IPS-15b (cell line): ENCODE measurements at regions not wholly inside any gene's neighbourhood (a gene's known extent, or its start where the extent isn't known, plus 50 kb on each side); places are given as distances from the start of the nearest gene placed in this dataset.

Source experiments
- H3K27me3 ChIP-seq: one replicate; pipeline ENCODE4 v1.6.1; 2013; ENCODE audit warnings: low read length; ENCODE audit not compliant: control insufficient read depth, insufficient read depth
- H3K36me3 ChIP-seq: one replicate; pipeline ENCODE4 v1.6.1; 2013; ENCODE audit warnings: low read length; ENCODE audit not compliant: control insufficient read depth, insufficient read depth
- H3K4me1 ChIP-seq: one replicate; pipeline ENCODE4 v1.6.1; 2013; ENCODE audit warnings: mild to moderate bottlenecking, low read length; ENCODE audit not compliant: control insufficient read depth, insufficient read depth
- H3K4me3 ChIP-seq: one replicate; pipeline ENCODE4 v1.5.1; 2013; ENCODE audit warnings: low read depth, low read length
- H3K9ac ChIP-seq: one replicate; pipeline ENCODE4 v1.6.1; 2013; ENCODE audit warnings: low read depth, mild to moderate bottlenecking, low read length
- H3K9me3 ChIP-seq: one replicate; pipeline ENCODE4 v1.6.1; 2013; ENCODE audit warnings: mild to moderate bottlenecking, low read length; ENCODE audit not compliant: control insufficient read depth, insufficient read depth

DNA sequence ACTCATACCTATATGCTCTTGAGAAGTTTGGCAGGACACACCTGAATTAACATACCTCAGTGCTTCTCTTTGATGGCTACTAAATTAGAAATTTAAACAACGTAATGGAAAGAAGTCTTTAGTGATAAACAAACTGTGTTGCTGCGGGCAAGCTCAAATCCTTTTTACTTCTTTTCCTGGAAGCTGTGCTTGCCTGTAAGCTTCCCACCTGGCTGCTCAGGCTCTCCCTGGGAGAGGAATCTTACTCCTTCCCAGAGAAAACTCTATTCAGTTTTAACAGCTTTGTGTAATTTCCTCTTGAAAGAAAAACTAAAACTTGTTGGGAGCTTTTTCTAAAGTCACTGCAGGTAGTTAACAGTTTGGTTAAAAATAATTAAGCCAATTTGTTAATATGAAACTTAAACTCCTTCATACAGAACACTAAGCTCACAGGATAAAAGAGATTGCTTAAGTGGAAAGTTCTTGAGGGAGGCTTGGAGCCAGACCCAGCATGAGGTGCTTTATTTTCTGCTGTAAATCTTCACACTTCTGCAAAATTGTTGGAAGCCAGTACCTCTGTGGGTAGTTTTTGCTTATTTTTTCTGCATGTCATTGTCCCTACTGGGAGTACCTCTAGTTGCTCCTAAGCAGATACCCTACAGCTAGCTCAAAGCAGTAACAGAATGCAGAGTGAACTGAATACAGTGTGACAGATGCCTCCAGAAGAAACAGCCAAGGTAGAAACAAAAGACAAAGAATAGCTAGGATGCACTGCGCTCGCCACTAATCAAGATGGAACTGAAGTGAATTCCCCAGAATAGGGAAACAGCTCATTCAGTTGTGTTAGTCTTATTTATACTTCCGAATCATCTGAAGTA lies 1253.0 kb downstream of the PCDH17 start:
- no peak overlapping the region for H3K4me3 ChIP-seq

DNA sequence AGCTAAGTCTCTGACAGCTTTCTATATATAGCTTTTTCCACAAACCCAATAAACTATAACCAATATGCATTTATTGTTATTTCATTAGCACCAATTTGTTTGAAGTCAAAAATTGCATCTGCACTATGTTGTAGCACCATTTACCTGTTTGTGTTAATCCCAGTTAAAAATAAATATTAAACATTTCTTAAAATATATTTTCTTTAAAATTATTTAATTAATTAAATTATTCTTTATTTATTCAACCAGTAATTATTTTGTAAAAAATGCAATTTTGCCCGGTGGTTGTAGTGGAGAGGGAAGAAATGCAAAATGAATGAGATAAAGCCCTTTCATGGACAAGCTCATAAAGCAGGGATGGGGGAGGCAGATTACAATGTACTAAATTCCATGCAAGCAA lies 1257.9 kb downstream of the PCDH17 start:
- no peaks in the 10 kb centered on the region for H3K9me3 ChIP-seq
- no peaks in the 10 kb centered on the region for H3K4me1 ChIP-seq
- H3K4me3 ChIP-seq, result no peak overlapping the region
- H3K36me3 ChIP-seq, result no peaks in the 10 kb centered on the region
- no peaks in the 10 kb centered on the region for H3K27me3 ChIP-seq
- no peak overlapping the region for H3K9ac ChIP-seq

More for the DNA sequence above, 1253.0 kb downstream of the PCDH17 start:
- no peaks in the 10 kb centered on the region for H3K4me1 ChIP-seq
- no peaks in the 10 kb centered on the region for H3K27me3 ChIP-seq
- no peak overlapping the region for H3K9ac ChIP-seq
- no peaks in the 10 kb centered on the region for H3K36me3 ChIP-seq
- H3K9me3 ChIP-seq, result no peaks in the 10 kb centered on the region

DNA sequence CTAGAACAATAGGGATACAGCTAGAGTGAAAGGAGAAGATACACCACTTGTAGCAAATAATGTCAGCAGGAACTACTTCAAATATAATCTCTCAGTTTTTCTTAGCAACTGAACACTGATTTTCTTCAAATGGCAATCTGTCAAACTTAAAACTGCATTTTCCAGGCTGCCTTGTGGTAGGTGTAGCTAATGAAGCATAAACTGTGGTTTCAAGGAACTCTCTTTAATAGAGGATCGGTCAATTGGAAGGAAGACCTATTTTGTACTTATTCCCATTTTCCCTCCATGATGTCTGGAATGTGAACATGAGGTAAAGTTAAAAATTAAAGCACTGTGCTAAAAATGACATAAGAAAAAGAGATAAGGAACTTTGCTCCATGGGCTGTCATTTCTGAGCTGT lies 1261.9 kb downstream of the PCDH17 start:
- H3K4me3 ChIP-seq, result no peak overlapping the region
- H3K4me1 ChIP-seq, result no peaks in the 10 kb centered on the region
- H3K9me3 ChIP-seq, result no peaks in the 10 kb centered on the region
- H3K9ac ChIP-seq, result no peak overlapping the region
- H3K36me3 ChIP-seq, result no peaks in the 10 kb centered on the region
- H3K27me3 ChIP-seq, result no peaks in the 10 kb centered on the region

DNA sequence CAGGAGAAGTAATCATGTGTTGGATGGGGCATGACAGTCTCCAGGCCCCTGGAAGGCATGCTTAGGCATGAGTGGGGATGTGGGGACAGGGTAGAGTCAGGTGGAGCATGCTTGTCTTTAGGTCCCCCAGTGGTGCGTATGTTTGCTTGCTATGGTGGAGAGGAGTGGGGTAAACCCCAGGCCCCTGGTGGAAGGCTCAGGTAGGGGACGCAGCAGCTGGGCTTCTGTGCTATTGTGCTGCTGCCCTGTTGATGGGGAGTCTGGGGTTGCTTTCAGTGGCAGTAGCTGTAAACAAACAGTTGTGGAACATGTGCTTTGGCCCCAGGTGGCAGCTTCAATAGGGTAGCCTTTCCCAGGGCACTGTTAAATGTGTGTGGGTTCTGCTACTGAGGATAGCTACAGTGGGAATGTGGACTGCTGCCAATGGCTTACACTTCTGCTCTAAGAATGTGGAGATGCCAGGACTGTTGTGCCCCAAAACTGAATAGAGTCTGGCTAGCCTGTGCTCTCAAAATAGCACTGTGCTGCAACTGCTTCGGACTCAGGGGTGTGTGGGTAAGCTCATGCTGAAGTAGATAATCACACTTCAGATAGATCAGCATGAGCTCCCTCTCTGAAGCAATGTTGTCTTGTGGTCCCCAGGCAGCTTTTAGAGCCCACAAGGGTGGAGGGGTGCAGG lies 1257.3 kb downstream of the DIAPH3 start:
- Histone ChIP-seq H3K4me1 (no peaks in the 10 kb centered on the region), H3K27me3 (no peaks in the 10 kb centered on the region), H3K9ac (no peak overlapping the region), H3K36me3 (no peaks in the 10 kb centered on the region), H3K9me3 (no peaks in the 10 kb centered on the region), H3K4me3 (no peak overlapping the region)

DNA sequence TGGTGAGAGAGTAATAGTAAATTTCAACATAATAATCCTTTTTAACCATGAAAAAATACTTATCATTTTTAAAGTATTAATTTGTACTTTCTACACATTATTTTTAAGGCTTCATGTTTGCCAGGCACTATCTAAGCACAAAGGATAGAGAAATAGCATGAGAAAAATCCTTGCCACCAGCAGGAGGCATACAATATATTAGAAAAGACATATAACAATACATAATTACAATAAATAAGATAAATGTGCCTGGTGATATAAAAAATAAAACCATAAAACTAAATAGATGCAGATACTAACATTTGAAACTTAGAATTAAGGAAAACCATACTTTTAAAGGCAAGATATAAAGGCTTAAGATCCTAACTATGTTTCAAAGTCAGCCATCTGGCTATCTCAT lies 1256.4 kb downstream of the DIAPH3 start:
- Histone ChIP-seq H3K9ac (no peak overlapping the region), H3K27me3 (no peaks in the 10 kb centered on the region), H3K4me3 (no peak overlapping the region), H3K4me1 (no peaks in the 10 kb centered on the region), H3K9me3 (no peaks in the 10 kb centered on the region), H3K36me3 (no peaks in the 10 kb centered on the region)

DNA sequence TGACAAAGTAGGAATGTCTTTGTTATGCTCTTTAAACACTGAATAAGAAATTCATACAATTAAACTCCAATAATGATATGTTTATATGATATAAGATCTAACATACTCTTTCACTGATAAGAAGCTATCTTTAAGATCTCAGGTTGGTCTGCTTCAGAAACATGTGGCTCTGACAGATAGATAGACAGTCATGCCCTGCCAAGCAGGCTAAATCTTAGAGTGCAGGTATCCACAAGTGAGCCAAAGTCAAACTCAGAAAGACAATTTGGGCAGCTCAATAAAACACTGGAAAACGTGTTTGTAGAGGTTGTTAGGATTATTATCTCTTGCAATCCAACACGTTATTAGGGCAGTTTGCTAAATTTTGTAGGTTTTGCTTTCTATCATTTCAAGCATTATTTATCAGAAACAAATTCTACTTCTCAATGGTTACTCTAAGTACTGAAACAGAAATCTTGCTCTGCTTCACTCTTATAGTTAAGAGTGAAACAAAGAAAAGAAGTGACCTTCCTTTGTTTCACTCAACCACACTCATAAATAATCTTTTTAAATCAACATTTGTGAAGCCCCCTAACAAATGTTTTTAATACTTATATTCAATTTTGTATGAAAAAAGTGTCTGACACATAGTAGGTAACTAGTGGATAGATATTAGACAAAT lies 1255.6 kb downstream of the DIAPH3 start:
- Histone ChIP-seq H3K9ac (no peak overlapping the region), H3K4me3 (no peak overlapping the region), H3K9me3 (no peaks in the 10 kb centered on the region), H3K4me1 (no peaks in the 10 kb centered on the region), H3K36me3 (no peaks in the 10 kb centered on the region), H3K27me3 (no peaks in the 10 kb centered on the region)

DNA sequence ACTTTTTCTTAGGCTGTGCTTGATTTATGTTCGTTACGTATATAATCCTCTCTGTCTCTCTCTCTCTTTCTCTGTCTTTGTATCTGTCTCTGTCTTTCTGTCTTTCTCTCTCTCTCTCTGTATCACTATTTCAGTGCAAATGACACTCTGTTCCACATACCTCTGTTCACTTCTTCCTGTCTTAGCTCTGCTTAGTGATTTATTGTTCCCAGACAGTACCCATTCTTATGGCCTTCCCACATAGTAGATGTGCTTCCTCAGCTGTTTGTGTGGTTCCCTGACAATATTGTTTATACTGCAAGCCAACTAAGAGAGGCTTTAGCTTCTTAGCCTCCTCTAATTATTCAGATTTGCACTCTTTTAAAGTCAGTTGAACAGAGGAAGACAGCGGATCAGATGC lies 1244.2 kb downstream of the DIAPH3 start:
- H3K36me3 ChIP-seq, result no peaks in the 10 kb centered on the region
- no peak overlapping the region for H3K4me3 ChIP-seq
- H3K9me3 ChIP-seq, result no peaks in the 10 kb centered on the region
- no peak overlapping the region for H3K9ac ChIP-seq
- H3K27me3 ChIP-seq, result no peaks in the 10 kb centered on the region
- no peaks in the 10 kb centered on the region for H3K4me1 ChIP-seq

DNA sequence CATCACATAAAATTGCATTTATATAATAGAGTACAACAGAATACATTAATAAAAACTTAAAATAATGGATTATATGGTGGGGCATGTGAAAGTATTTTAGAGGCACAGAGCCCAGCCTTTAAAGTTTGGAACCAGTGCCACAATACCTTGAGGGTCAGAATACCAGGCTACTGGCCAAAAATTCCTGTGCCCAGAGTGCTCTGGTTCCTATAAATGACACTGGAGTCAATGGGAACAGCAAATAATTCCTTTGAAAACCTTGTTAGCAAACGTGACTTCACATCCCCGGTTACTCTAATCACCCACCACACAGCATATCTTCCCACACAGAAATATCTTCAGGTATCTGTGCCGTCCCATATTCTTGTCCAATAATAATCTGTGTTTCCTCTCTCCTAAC lies 1242.6 kb downstream of the DIAPH3 start:
- no peaks in the 10 kb centered on the region for H3K27me3 ChIP-seq
- no peak overlapping the region for H3K4me3 ChIP-seq
- H3K9ac ChIP-seq, result no peak overlapping the region
- no peaks in the 10 kb centered on the region for H3K9me3 ChIP-seq
- no peaks in the 10 kb centered on the region for H3K4me1 ChIP-seq
- no peaks in the 10 kb centered on the region for H3K36me3 ChIP-seq

DNA sequence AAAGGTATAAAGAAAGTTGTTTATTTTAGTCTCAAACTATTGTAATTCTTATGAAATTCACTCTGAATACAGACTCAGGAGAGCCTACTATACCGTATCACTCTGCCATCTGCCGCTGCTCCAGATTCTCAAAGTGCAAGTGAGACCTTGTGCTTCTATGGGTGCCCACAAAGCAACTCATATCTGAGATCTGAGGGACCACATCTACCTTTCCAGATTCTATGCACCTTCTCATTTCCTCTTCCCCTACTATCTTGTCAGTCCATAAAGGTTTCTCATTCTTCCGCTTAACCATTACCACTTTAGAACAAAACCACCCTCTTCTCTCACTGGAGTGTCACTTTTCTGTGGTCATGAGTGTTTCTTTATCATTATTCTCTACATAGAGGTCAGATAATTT lies 1236.9 kb downstream of the DIAPH3 start:
- Histone ChIP-seq H3K4me1 (peaks cover 3% of the 10 kb centered on the region), H3K4me3 (no peak overlapping the region), H3K27me3 (no peaks in the 10 kb centered on the region), H3K9ac (no peak overlapping the region), H3K9me3 (no peaks in the 10 kb centered on the region), H3K36me3 (no peaks in the 10 kb centered on the region)

DNA sequence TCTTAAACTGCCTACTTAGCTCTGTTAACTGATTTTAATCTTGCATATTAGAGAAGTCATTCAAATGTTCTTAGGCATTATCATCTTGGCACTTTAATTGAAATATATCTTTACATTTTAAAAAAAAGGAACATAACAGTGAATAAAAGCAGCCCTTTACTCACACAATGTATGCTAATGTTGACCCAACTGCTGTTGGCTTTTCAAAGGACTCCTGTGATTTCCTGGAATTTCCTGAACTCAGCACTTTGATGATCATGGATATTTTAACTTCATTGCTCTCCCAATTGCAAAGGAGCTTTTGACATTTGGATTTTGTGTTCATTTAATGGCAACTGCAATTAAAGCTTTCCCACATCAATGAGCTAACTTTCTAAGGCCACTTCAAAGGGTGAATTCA lies 1230.3 kb downstream of the DIAPH3 start:
- Histone ChIP-seq H3K4me1 (peaks cover 15% of the 10 kb centered on the region), H3K9me3 (no peaks in the 10 kb centered on the region), H3K9ac (no peak overlapping the region), H3K36me3 (no peaks in the 10 kb centered on the region), H3K4me3 (no peak overlapping the region), H3K27me3 (no peaks in the 10 kb centered on the region)

DNA sequence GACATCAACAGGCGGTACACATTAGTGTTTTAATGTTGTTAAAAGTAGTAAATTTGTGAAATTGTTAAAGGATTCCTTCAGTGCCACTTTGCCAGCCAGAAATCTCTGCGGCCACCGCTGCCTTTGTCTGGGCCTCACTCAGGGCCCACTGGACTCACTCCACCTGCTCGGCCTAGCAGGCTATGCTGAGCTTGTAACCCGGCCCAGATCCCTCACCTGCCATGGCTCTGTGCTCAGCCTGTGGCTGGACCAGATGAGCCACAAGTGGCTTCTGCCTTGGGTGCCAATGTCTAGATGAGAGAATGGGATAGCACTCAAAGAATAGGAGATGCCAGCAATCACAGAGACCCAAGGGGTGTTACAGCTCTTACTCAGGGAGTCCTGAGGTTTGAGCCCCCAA lies 1228.0 kb downstream of the DIAPH3 start:
- no peak overlapping the region for H3K9ac ChIP-seq
- H3K27me3 ChIP-seq, result no peaks in the 10 kb centered on the region
- H3K4me3 ChIP-seq, result no peak overlapping the region
- no peaks in the 10 kb centered on the region for H3K9me3 ChIP-seq
- peaks cover 11% of the 10 kb centered on the region for H3K4me1 ChIP-seq
- no peaks in the 10 kb centered on the region for H3K36me3 ChIP-seq

DNA sequence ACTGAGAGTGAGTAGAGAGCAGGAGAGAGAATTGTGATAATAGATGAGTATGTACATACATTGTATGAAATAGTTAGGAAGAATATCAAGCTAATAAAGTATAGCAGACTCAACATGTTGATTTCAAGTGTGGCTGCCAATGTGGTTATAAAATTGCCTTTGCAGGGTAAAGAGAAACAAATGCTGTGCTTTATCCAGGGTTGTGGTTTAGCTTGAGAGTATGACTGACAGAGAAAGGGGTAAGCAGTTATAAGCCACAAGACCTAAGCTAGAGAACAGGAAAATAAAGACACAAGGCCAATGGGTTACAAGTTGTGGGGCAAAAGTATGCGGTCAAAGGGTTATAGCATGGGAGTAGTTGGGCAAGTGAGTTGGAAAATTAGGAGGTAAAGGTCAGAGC lies 1217.5 kb downstream of the DIAPH3 start:
- no peaks in the 10 kb centered on the region for H3K4me1 ChIP-seq
- H3K9ac ChIP-seq, result no peak overlapping the region
- H3K4me3 ChIP-seq, result no peak overlapping the region
- peaks cover 5% of the 10 kb centered on the region for H3K9me3 ChIP-seq
- no peaks in the 10 kb centered on the region for H3K36me3 ChIP-seq
- no peaks in the 10 kb centered on the region for H3K27me3 ChIP-seq
